NCI-H2081 treated with DMSO at 0.1 percent for 48 hours (cell line): ENCODE measurements at regions not wholly inside any gene's neighbourhood (a gene's known extent, or its start where the extent isn't known, plus 50 kb on each side); places are given as distances from the start of the nearest gene placed in this dataset.

ENCODE experiments used
- DNase-seq: peaks from one replicate; lab custom pipeline; 2025; lab: John Stamatoyannopoulos, UW

- no peak for DNase-seq
Observed at GRCh38 chr18:76771192-76771799, 51.1 kb upstream of the ZNF236 start.

- no peak for DNase-seq
Observed at GRCh38 chr18:76767954-76768353, 54.4 kb upstream of the ZNF236 start.

GRCh38 chr18:76766429-76766828 lies 55.9 kb upstream of the ZNF236 start:
- DNase-seq, result no peak

- DNase-seq, result no peak
Observed at GRCh38 chr18:76765649-76766048, 56.7 kb upstream of the ZNF236 start.

GRCh38 chr18:76764291-76764901 lies 58.0 kb upstream of the ZNF236 start:
- DNase-seq, result no peak

GRCh38 chr18:76759056-76759455 lies 63.3 kb upstream of the ZNF236 start:
- no peak for DNase-seq

- DNase-seq, result no peak
Observed at GRCh38 chr18:76757925-76758324, 64.4 kb upstream of the ZNF236 start.

GRCh38 chr18:76757335-76757734 lies 65.0 kb upstream of the ZNF236 start:
- DNase-seq, result no peak

GRCh38 chr18:76756531-76757253 lies 65.7 kb upstream of the ZNF236 start:
- no peak for DNase-seq

- DNase-seq, result no peak
Observed at GRCh38 chr18:76754351-76754750, 68.0 kb upstream of the ZNF236 start.

GRCh38 chr18:76752400-76752799 lies 70.0 kb upstream of the ZNF236 start:
- no peak for DNase-seq

GRCh38 chr18:76750917-76751890 lies 71.2 kb upstream of the ZNF236 start:
- no peak for DNase-seq

GRCh38 chr18:76750269-76750668 lies 72.1 kb upstream of the ZNF236 start:
- no peak for DNase-seq

GRCh38 chr18:76747676-76748075 lies 74.7 kb upstream of the ZNF236 start:
- no peak for DNase-seq

- DNase-seq, result no peak
Observed at GRCh38 chr18:76741346-76741745, 81.0 kb upstream of the ZNF236 start.

GRCh38 chr18:76736309-76736708 lies 86.0 kb upstream of the ZNF236 start:
- DNase-seq, result no peak

GRCh38 chr18:76730901-76731300 lies 91.5 kb upstream of the ZNF236 start:
- no peak for DNase-seq

- no peak for DNase-seq
Observed at GRCh38 chr18:76727589-76727988, 94.8 kb upstream of the ZNF236 start.

GRCh38 chr18:76725445-76725844 lies 96.9 kb upstream of the ZNF236 start:
- no peak for DNase-seq

GRCh38 chr18:76722224-76723061 lies 99.9 kb upstream of the ZNF236 start:
- no peak for DNase-seq
